K562 (cell line): ENCODE measurements at regions not wholly inside any gene's neighbourhood (a gene's known extent, or its start where the extent isn't known, plus 50 kb on each side); places are given as distances from the start of the nearest gene placed in this dataset.

Experiments used
- EHMT2 ChIP-seq: fragments of 450-650 bp; IDR thresholded peaks from 2 replicates; pipeline ENCODE4 v1.6.1; 2018; ENCODE audit warnings: antibody characterized with exemption
- EZH2 ChIP-seq: IDR thresholded peaks from 2 replicates; pipeline ENCODE4 v1.6.1; 2012; ENCODE audit warnings: low read depth, mild to moderate bottlenecking, inconsistent platforms, low read length, borderline replicate concordance
- HCFC1 ChIP-seq: IDR thresholded peaks from 2 replicates; pipeline ENCODE4 v1.6.1; 2012; ENCODE audit warnings: low read depth, low read length, improper control_type of control experiment
- MTA1 ChIP-seq: fragments of 450-650 bp; IDR thresholded peaks from 2 replicates; pipeline ENCODE4 v1.6.1; 2017; ENCODE audit warnings: borderline replicate concordance
- RBM39 ChIP-seq: fragments of 200-400 bp; formaldehyde crosslinking; optimal IDR thresholded peaks from 2 replicates; pipeline ENCODE3; 2018; ENCODE audit warnings: low read depth, low read length
- SAFB2 ChIP-seq: fragments of 200-400 bp; formaldehyde crosslinking; IDR thresholded peaks from 2 replicates; pipeline ENCODE4 v1.6.1; 2018; ENCODE audit warnings: borderline replicate concordance, low read length, low read depth, moderate library complexity; ENCODE audit not compliant: severe bottlenecking
- SIRT6 ChIP-seq: IDR thresholded peaks from one replicate; pipeline ENCODE4 v1.6.1; 2012; ENCODE audit warnings: low read depth, mild to moderate bottlenecking, control low read depth, inconsistent platforms, low read length, moderate library complexity
- SREBF2 ChIP-seq: sonication (generic); formaldehyde crosslinking; IDR thresholded peaks from 2 replicates; pipeline ENCODE4 v1.4.0; 2020; ENCODE audit warnings: mild to moderate bottlenecking, missing genetic modification reagents
- ZNF175 ChIP-seq: fragments of 200-800 bp; sonication (Bioruptor generic); IDR thresholded peaks from 2 replicates; pipeline ENCODE4 v1.6.1; 2016; ENCODE audit warnings: low read depth, mild to moderate bottlenecking, missing genetic modification characterization, missing compliant biosample characterization
- ZNF274 ChIP-seq: IDR thresholded peaks from 2 replicates; pipeline ENCODE4 v1.6.1; 2011; ENCODE audit warnings: low read depth, mild to moderate bottlenecking, low read length, moderate library complexity, borderline replicate concordance
- TF ChIP-seq, protein P1 (sequence below), 2 experiments: fragments of 450-650 bp; formaldehyde crosslinking in 1 of 2; IDR thresholded peaks; 2 replicates each; pipeline versions ENCODE4 v1.4.0 to v1.6.1; 2014 to 2020; ENCODE audit warnings: mild to moderate bottlenecking in 2 of 2, borderline replicate concordance in 1 of 2, low read depth in 1 of 2
- TF ChIP-seq, protein P2 (sequence below), 3 experiments: IDR thresholded peaks in 2 of 3; conservative IDR thresholded peaks in 1 of 3; 2 replicates each; pipeline ENCODE4 v1.5.1; 2011 to 2012; ENCODE audit warnings: low read length in 3 of 3, mild to moderate bottlenecking in 3 of 3, control low read depth in 2 of 3, improper control_type of control experiment in 1 of 3, inconsistent platforms in 1 of 3, low read depth in 1 of 3, mixed read lengths in 1 of 3, moderate library complexity in 1 of 3; ENCODE audit not compliant: insufficient read depth in 2 of 3

DNA sequence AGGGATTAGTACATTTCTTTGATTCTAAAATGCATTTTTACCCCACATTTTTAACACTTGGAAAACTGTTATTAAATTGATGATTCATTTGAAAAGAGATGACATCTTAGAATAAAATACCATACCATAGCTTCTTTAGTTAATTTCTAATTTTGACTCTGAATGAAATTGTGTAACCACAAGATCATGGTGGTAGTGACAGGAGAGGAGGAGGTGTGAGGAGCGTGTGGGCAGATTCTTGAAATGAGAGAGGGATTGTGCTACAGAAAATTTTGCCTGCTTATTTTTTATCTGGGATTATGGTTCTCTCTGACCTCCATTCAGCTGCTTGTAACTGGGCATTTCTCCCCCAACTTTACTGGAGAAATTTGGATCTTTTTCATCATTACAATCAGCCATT is 173.3 kb upstream of the CLINT1 start:
- no peak for TF ChIP-seq SIRT6
- TF ChIP-seq, protein P1, sequence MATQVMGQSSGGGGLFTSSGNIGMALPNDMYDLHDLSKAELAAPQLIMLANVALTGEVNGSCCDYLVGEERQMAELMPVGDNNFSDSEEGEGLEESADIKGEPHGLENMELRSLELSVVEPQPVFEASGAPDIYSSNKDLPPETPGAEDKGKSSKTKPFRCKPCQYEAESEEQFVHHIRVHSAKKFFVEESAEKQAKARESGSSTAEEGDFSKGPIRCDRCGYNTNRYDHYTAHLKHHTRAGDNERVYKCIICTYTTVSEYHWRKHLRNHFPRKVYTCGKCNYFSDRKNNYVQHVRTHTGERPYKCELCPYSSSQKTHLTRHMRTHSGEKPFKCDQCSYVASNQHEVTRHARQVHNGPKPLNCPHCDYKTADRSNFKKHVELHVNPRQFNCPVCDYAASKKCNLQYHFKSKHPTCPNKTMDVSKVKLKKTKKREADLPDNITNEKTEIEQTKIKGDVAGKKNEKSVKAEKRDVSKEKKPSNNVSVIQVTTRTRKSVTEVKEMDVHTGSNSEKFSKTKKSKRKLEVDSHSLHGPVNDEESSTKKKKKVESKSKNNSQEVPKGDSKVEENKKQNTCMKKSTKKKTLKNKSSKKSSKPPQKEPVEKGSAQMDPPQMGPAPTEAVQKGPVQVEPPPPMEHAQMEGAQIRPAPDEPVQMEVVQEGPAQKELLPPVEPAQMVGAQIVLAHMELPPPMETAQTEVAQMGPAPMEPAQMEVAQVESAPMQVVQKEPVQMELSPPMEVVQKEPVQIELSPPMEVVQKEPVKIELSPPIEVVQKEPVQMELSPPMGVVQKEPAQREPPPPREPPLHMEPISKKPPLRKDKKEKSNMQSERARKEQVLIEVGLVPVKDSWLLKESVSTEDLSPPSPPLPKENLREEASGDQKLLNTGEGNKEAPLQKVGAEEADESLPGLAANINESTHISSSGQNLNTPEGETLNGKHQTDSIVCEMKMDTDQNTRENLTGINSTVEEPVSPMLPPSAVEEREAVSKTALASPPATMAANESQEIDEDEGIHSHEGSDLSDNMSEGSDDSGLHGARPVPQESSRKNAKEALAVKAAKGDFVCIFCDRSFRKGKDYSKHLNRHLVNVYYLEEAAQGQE (IDR thresholded peaks at IDR 0.05; ENCODE audit: borderline replicate concordance), result no peak
- TF ChIP-seq, protein P1 (CRISPR knock-in tag; IDR thresholded peaks at IDR 0.05; ENCODE audit: low read depth), result no peak
- TF ChIP-seq EZH2, result no peak
- no peak for TF ChIP-seq SAFB2
- TF ChIP-seq, protein P2, sequence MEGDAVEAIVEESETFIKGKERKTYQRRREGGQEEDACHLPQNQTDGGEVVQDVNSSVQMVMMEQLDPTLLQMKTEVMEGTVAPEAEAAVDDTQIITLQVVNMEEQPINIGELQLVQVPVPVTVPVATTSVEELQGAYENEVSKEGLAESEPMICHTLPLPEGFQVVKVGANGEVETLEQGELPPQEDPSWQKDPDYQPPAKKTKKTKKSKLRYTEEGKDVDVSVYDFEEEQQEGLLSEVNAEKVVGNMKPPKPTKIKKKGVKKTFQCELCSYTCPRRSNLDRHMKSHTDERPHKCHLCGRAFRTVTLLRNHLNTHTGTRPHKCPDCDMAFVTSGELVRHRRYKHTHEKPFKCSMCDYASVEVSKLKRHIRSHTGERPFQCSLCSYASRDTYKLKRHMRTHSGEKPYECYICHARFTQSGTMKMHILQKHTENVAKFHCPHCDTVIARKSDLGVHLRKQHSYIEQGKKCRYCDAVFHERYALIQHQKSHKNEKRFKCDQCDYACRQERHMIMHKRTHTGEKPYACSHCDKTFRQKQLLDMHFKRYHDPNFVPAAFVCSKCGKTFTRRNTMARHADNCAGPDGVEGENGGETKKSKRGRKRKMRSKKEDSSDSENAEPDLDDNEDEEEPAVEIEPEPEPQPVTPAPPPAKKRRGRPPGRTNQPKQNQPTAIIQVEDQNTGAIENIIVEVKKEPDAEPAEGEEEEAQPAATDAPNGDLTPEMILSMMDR (IDR thresholded peaks at IDR 0.05 in 2 of 3, conservative IDR thresholded peaks at IDR 0.05 in 1 of 3; ENCODE audit: insufficient read depth in 2 of 3, low read depth in 1 of 3, low read length in 3 of 3), result no peak
- TF ChIP-seq EHMT2, result no peak
- no peak for TF ChIP-seq SREBF2 (CRISPR knock-in tag)
- no peak for TF ChIP-seq ZNF175
- no peak for TF ChIP-seq HCFC1
- no peak for TF ChIP-seq RBM39
- no peak for TF ChIP-seq MTA1
- no peak for TF ChIP-seq ZNF274
